WTC11 (cell line): ENCODE measurements at regions not wholly inside any gene's neighbourhood (a gene's known extent, or its start where the extent isn't known, plus 50 kb on each side); places are given as distances from the start of the nearest gene placed in this dataset.

ENCODE experiments used
- ATAC-seq: fragments of 200-7000 bp; cut with Tn5 transposase; 2 replicates; pipeline ENCODE4 v1.10.0; 2021; ENCODE audit warnings: mild to moderate bottlenecking, moderate library complexity
- CTCF ChIA-PET: fragments of 300-600 bp; sonication (Branson Sonifier 250); formaldehyde crosslinking; loops from one replicate; lab custom pipeline; 2021; ENCODE audit warnings: antibody characterized with exemption; lab: Charles Lee
- POLR2A ChIA-PET: fragments of 350-600 bp; sonication (Branson Sonifier 250); formaldehyde crosslinking; loops from one replicate; lab custom pipeline; 2021; ENCODE audit warnings: antibody characterized with exemption; lab: Charles Lee
- DNase-seq: peaks from one replicate; pipeline ENCODE4 v3.0.0; 2021; ENCODE audit warnings: low spot score
- H3K27ac Mint-ChIP-seq: 2 replicates; pipeline ENCODE4 v1.8.0; 2021; ENCODE audit warnings: mixed read lengths
- H3K27me3 Mint-ChIP-seq: 2 replicates; pipeline ENCODE4 v1.8.0; 2021; ENCODE audit warnings: low read depth, mild to moderate bottlenecking, moderate library complexity, mixed read lengths
- H3K36me3 Mint-ChIP-seq: 2 replicates; pipeline ENCODE4 v1.8.0; 2021; ENCODE audit warnings: mixed read lengths
- H3K4me1 Mint-ChIP-seq: 2 replicates; pipeline ENCODE4 v1.8.0; 2022; ENCODE audit warnings: mixed read lengths
- H3K4me3 Mint-ChIP-seq: 2 replicates; pipeline ENCODE4 v1.8.0; 2021; ENCODE audit warnings: mild to moderate bottlenecking, moderate library complexity, mixed read lengths
- H3K9me3 Mint-ChIP-seq: 2 replicates; pipeline ENCODE4 v1.8.0; 2021; ENCODE audit warnings: mixed read lengths
- CREM ChIP-seq: sonication (generic); formaldehyde crosslinking; IDR thresholded peaks from 2 replicates; pipeline ENCODE4 v1.8.1; 2022; ENCODE audit warnings: mild to moderate bottlenecking, missing genetic modification reagents, moderate library complexity
- GTF2I ChIP-seq: fragments of 250-450 bp; sonication (Bioruptor Pico); conservative IDR thresholded peaks from 2 replicates; pipeline ENCODE4 v1.4.0; 2021; ENCODE audit warnings: mild to moderate bottlenecking
- IRF2 ChIP-seq: sonication (generic); formaldehyde crosslinking; IDR thresholded peaks from 2 replicates; pipeline ENCODE4 v1.8.0; 2022; ENCODE audit warnings: low read depth, missing genetic modification reagents, borderline replicate concordance
- KAT7 ChIP-seq: sonication (generic); formaldehyde crosslinking; IDR thresholded peaks from 2 replicates; pipeline ENCODE4 v1.8.1; 2023; ENCODE audit warnings: missing genetic modification reagents, mild to moderate bottlenecking, borderline replicate concordance
- MYBL2 ChIP-seq: sonication (generic); formaldehyde crosslinking; IDR thresholded peaks from 2 replicates; pipeline ENCODE4 v1.8.1; 2023; ENCODE audit warnings: mild to moderate bottlenecking, moderate library complexity, missing genetic modification reagents
- NFATC4 ChIP-seq: fragments of 250-450 bp; sonication (Bioruptor Pico); IDR thresholded peaks from 2 replicates; pipeline ENCODE4 v1.9.0; 2021; ENCODE audit warnings: mild to moderate bottlenecking
- NFE2L1 ChIP-seq: sonication (generic); formaldehyde crosslinking; IDR thresholded peaks from 2 replicates; pipeline ENCODE4 v1.8.1; 2023; ENCODE audit warnings: missing genetic modification reagents
- NFYB ChIP-seq: sonication (generic); formaldehyde crosslinking; conservative IDR thresholded peaks from 2 replicates; pipeline ENCODE4 v1.8.0; 2022; ENCODE audit warnings: low read depth, missing genetic modification reagents
- RORB ChIP-seq: fragments of 250-450 bp; sonication (Bioruptor Pico); IDR thresholded peaks from 2 replicates; pipeline ENCODE4 v1.9.0; 2021; ENCODE audit warnings: mild to moderate bottlenecking
- SOX15 ChIP-seq: fragments of 250-450 bp; sonication (Bioruptor Pico); IDR thresholded peaks from 2 replicates; pipeline ENCODE4 v1.9.0; 2021; ENCODE audit warnings: mild to moderate bottlenecking
- SP1 ChIP-seq: sonication (generic); formaldehyde crosslinking; conservative IDR thresholded peaks from 2 replicates; pipeline ENCODE4 v1.8.1; 2022; ENCODE audit warnings: missing genetic modification reagents
- TEAD4 ChIP-seq: sonication (generic); formaldehyde crosslinking; IDR thresholded peaks from 2 replicates; pipeline ENCODE4 v1.8.0; 2022; ENCODE audit warnings: mild to moderate bottlenecking, missing genetic modification reagents
- ZNF317 ChIP-seq: sonication (generic); formaldehyde crosslinking; IDR thresholded peaks from 2 replicates; pipeline ENCODE4 v1.8.1; 2023; ENCODE audit warnings: low read depth, mild to moderate bottlenecking, moderate library complexity, missing genetic modification reagents, borderline replicate concordance
- ZNF423 ChIP-seq: fragments of 250-450 bp; sonication (Bioruptor Pico); IDR thresholded peaks from 2 replicates; pipeline ENCODE4 v2.1.2; 2022; ENCODE audit warnings: mild to moderate bottlenecking, moderate library complexity
- TF ChIP-seq, protein P1 (sequence below): sonication (generic); formaldehyde crosslinking; IDR thresholded peaks from 2 replicates; pipeline ENCODE4 v1.8.0; 2022; ENCODE audit warnings: mild to moderate bottlenecking, missing genetic modification reagents
- TF ChIP-seq, protein P2 (sequence below): sonication (generic); formaldehyde crosslinking; conservative IDR thresholded peaks from 2 replicates; pipeline ENCODE4 v1.8.1; 2022; ENCODE audit warnings: mild to moderate bottlenecking, missing genetic modification reagents
- TF ChIP-seq, protein P3 (sequence below): fragments of 250-450 bp; sonication (Bioruptor Pico); IDR thresholded peaks from 2 replicates; pipeline ENCODE4 v1.9.0; 2021; ENCODE audit warnings: moderate library complexity, mild to moderate bottlenecking, inconsistent platforms, borderline replicate concordance
- TF ChIP-seq, protein P4 (sequence below): fragments of 250-450 bp; sonication (Bioruptor Pico); IDR thresholded peaks from 2 replicates; pipeline ENCODE4 v1.9.0; 2021; ENCODE audit warnings: mild to moderate bottlenecking, borderline replicate concordance
- TF ChIP-seq, protein P5 (sequence below): sonication (generic); formaldehyde crosslinking; IDR thresholded peaks from 2 replicates; pipeline ENCODE4 v1.8.0; 2022; ENCODE audit warnings: mild to moderate bottlenecking, missing genetic modification reagents
- TF ChIP-seq, protein P6 (sequence below): sonication (generic); formaldehyde crosslinking; IDR thresholded peaks from 2 replicates; pipeline ENCODE4 v1.8.1; 2022; ENCODE audit warnings: low read depth, mild to moderate bottlenecking, moderate library complexity, missing genetic modification reagents, borderline replicate concordance
- TF ChIP-seq, protein P7 (sequence below): sonication (generic); formaldehyde crosslinking; IDR thresholded peaks from 2 replicates; pipeline ENCODE4 v1.8.0; 2023; ENCODE audit warnings: mild to moderate bottlenecking, missing genetic modification reagents

DNA sequence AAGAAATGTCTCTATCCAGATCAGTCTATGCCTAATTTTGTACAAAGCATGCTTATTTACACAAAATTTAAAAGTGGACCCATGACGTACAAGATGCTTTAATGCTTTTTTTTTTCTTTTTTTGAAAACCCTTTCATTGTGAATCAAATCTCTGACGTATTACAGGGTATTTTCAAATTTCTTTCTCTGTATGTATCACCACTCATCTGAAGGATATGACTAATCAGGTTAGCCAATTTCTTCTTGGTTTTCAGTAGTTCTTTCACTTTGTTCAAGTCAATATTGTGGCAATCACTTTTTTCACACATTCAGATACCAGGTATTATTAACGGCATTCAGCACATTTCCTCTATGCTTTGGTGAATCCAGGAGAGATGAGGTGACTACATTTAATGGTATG lies 685.3 kb downstream of the TRHDE start (continued):
- no peak for TF ChIP-seq NFATC4 (CRISPR knock-in tag)
- TF ChIP-seq, protein P1, sequence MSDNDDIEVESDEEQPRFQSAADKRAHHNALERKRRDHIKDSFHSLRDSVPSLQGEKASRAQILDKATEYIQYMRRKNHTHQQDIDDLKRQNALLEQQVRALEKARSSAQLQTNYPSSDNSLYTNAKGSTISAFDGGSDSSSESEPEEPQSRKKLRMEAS (CRISPR knock-in tag), result no peak
- TF ChIP-seq, protein P2, sequence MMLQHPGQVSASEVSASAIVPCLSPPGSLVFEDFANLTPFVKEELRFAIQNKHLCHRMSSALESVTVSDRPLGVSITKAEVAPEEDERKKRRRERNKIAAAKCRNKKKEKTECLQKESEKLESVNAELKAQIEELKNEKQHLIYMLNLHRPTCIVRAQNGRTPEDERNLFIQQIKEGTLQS, result no peak

DNA sequence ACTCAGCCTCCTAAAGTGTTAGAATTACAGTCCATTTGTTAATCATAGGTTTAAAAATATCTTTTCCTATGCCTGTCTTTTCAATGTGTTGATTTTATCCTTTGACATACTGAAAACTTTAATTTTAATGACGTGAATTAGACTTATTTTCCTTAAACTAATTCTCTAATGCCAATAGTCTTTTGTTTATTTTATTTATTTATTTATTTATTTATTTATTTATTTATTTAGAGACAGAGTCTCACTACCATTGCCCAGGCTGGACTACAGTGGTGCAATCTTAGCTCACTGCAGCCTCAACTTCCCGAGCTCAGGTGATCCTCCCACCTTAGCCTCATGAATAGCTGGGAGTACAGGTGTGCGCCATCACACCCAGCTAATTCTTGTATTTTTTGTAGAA lies 694.5 kb downstream of the TRHDE start:
- ATAC-seq, result no peak
- H3K4me1 Mint-ChIP-seq, result no peaks in the 10 kb centered on the region

More for the DNA sequence above, 694.5 kb downstream of the TRHDE start:
- no peak overlapping the region for H3K4me3 Mint-ChIP-seq
- no peaks in the 10 kb centered on the region for H3K27me3 Mint-ChIP-seq
- DNase-seq, result no peak
- no peak overlapping the region for H3K27ac Mint-ChIP-seq
- ChIA-PET CTCF (no interaction called here), POLR2A (no interaction called here)
- H3K36me3 Mint-ChIP-seq, result no peaks in the 10 kb centered on the region
- TF ChIP-seq SP1 (CRISPR knock-in tag) (no peak), CREM (CRISPR knock-in tag) (no peak), GTF2I (CRISPR knock-in tag) (no peak), NFE2L1 (CRISPR knock-in tag) (no peak), KAT7 (no peak), ZNF423 (CRISPR knock-in tag) (no peak), MYBL2 (CRISPR knock-in tag) (no peak), ZNF317 (CRISPR knock-in tag) (no peak), TEAD4 (CRISPR knock-in tag) (no peak), IRF2 (no peak), SOX15 (CRISPR knock-in tag) (no peak), NFYB (CRISPR knock-in tag) (no peak), RORB (CRISPR knock-in tag) (no peak)
- TF ChIP-seq, protein P3, sequence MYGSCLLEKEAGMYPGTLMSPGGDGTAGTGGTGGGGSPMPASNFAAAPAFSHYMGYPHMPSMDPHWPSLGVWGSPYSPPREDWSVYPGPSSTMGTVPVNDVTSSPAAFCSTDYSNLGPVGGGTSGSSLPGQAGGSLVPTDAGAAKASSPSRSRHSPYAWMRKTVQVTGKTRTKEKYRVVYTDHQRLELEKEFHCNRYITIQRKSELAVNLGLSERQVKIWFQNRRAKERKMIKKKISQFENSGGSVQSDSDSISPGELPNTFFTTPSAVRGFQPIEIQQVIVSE (CRISPR knock-in tag), result no peak
- TF ChIP-seq, protein P4, sequence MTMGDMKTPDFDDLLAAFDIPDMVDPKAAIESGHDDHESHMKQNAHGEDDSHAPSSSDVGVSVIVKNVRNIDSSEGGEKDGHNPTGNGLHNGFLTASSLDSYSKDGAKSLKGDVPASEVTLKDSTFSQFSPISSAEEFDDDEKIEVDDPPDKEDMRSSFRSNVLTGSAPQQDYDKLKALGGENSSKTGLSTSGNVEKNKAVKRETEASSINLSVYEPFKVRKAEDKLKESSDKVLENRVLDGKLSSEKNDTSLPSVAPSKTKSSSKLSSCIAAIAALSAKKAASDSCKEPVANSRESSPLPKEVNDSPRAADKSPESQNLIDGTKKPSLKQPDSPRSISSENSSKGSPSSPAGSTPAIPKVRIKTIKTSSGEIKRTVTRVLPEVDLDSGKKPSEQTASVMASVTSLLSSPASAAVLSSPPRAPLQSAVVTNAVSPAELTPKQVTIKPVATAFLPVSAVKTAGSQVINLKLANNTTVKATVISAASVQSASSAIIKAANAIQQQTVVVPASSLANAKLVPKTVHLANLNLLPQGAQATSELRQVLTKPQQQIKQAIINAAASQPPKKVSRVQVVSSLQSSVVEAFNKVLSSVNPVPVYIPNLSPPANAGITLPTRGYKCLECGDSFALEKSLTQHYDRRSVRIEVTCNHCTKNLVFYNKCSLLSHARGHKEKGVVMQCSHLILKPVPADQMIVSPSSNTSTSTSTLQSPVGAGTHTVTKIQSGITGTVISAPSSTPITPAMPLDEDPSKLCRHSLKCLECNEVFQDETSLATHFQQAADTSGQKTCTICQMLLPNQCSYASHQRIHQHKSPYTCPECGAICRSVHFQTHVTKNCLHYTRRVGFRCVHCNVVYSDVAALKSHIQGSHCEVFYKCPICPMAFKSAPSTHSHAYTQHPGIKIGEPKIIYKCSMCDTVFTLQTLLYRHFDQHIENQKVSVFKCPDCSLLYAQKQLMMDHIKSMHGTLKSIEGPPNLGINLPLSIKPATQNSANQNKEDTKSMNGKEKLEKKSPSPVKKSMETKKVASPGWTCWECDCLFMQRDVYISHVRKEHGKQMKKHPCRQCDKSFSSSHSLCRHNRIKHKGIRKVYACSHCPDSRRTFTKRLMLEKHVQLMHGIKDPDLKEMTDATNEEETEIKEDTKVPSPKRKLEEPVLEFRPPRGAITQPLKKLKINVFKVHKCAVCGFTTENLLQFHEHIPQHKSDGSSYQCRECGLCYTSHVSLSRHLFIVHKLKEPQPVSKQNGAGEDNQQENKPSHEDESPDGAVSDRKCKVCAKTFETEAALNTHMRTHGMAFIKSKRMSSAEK, result no peak
- TF ChIP-seq, protein P5, sequence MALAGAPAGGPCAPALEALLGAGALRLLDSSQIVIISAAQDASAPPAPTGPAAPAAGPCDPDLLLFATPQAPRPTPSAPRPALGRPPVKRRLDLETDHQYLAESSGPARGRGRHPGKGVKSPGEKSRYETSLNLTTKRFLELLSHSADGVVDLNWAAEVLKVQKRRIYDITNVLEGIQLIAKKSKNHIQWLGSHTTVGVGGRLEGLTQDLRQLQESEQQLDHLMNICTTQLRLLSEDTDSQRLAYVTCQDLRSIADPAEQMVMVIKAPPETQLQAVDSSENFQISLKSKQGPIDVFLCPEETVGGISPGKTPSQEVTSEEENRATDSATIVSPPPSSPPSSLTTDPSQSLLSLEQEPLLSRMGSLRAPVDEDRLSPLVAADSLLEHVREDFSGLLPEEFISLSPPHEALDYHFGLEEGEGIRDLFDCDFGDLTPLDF (CRISPR knock-in tag), result no peak
- TF ChIP-seq, protein P6, sequence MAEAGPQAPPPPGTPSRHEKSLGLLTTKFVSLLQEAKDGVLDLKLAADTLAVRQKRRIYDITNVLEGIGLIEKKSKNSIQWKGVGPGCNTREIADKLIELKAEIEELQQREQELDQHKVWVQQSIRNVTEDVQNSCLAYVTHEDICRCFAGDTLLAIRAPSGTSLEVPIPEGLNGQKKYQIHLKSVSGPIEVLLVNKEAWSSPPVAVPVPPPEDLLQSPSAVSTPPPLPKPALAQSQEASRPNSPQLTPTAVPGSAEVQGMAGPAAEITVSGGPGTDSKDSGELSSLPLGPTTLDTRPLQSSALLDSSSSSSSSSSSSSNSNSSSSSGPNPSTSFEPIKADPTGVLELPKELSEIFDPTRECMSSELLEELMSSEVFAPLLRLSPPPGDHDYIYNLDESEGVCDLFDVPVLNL (CRISPR knock-in tag), result no peak
- TF ChIP-seq, protein P7, sequence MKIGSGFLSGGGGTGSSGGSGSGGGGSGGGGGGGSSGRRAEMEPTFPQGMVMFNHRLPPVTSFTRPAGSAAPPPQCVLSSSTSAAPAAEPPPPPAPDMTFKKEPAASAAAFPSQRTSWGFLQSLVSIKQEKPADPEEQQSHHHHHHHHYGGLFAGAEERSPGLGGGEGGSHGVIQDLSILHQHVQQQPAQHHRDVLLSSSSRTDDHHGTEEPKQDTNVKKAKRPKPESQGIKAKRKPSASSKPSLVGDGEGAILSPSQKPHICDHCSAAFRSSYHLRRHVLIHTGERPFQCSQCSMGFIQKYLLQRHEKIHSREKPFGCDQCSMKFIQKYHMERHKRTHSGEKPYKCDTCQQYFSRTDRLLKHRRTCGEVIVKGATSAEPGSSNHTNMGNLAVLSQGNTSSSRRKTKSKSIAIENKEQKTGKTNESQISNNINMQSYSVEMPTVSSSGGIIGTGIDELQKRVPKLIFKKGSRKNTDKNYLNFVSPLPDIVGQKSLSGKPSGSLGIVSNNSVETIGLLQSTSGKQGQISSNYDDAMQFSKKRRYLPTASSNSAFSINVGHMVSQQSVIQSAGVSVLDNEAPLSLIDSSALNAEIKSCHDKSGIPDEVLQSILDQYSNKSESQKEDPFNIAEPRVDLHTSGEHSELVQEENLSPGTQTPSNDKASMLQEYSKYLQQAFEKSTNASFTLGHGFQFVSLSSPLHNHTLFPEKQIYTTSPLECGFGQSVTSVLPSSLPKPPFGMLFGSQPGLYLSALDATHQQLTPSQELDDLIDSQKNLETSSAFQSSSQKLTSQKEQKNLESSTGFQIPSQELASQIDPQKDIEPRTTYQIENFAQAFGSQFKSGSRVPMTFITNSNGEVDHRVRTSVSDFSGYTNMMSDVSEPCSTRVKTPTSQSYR (CRISPR knock-in tag), result no peak
- no peaks in the 10 kb centered on the region for H3K9me3 Mint-ChIP-seq
